Activated B cell treated with CpG ODN at 0.5 μM for 24 hours (primary cell): ENCODE measurements at regions not wholly inside any gene's neighbourhood (a gene's known extent, or its start where the extent isn't known, plus 50 kb on each side); places are given as distances from the start of the nearest gene placed in this dataset.
"Not testable (repeated sequence)": the region's sequence is repeated elsewhere in the genome, so short reads cannot be mapped to it uniquely, and the experiment has no call there.

ENCODE experiments used
- ATAC-seq: fragments of 200-7000 bp; cut with Tn5 transposase; one replicate; pipeline ENCODE4 v1.10.0; 2021; ENCODE audit warnings: low read depth, mild to moderate bottlenecking, moderate library complexity
- CTCF ChIA-PET: fragments of 350-600 bp; sonication (Branson Sonifier 250); formaldehyde crosslinking; loops from one replicate; lab custom pipeline; 2021; ENCODE audit warnings: antibody characterized with exemption; lab: Charles Lee
- POLR2A ChIA-PET: fragments of 350-600 bp; sonication (Branson Sonifier 250); formaldehyde crosslinking; loops from one replicate; lab custom pipeline; 2021; ENCODE audit warnings: antibody characterized with exemption; lab: Charles Lee
- DNase-seq: peaks from one replicate; pipeline ENCODE4 v3.0.0; 2022
- H3K27ac Mint-ChIP-seq: one replicate; pipeline ENCODE4 v1.8.0; 2020; ENCODE audit warnings: mixed read lengths
- H3K27me3 Mint-ChIP-seq: one replicate; pipeline ENCODE4 v1.8.0; 2021; ENCODE audit warnings: mixed read lengths
- H3K36me3 Mint-ChIP-seq: one replicate; pipeline ENCODE4 v1.8.0; 2021; ENCODE audit warnings: low read depth, mixed read lengths
- H3K4me1 Mint-ChIP-seq: one replicate; pipeline ENCODE4 v1.8.0; 2021; ENCODE audit warnings: mixed read lengths
- H3K4me3 Mint-ChIP-seq: one replicate; pipeline ENCODE4 v1.8.0; 2020; ENCODE audit warnings: mild to moderate bottlenecking, mixed read lengths
- H3K9me3 Mint-ChIP-seq: one replicate; pipeline ENCODE4 v1.8.0; 2020; ENCODE audit warnings: mixed read lengths
- CTCF ChIP-seq: fragments of 200-600 bp; IDR thresholded peaks from one replicate; pipeline ENCODE4 v1.8.0; 2022; ENCODE audit warnings: antibody characterized with exemption, mild to moderate bottlenecking
- intact Hi-C: fragments of 100-400 bp; cut with micrococcal nuclease; formaldehyde crosslinking; loops from one replicate; pipeline ENCODE4 v1.15.1; 2024

DNA sequence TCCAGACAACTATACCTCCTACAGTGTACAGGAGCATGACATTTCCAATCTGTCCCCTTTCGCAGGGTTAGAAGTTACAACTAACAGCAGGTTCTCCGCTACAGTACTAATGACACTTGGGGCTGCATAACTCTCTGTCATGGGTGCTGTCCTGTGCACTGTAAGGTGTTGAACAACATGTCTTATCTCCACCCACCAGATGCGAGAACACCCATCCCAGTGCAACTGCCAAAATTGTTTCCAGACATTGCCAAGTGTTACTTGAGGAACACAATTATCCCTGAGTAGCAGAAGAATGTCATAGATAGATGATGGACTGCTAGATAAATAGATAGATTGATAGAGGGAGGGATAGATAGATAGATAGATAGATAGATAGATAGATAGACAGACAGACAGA lies 200.9 kb upstream of the USP9Y start:
- H3K27me3 Mint-ChIP-seq = no peaks in the 10 kb centered on the region
- intact Hi-C loops = no loop called here
- no peak overlapping the region for H3K27ac Mint-ChIP-seq
- POLR2A ChIA-PET = no interaction called here
- H3K36me3 Mint-ChIP-seq = no peaks in the 10 kb centered on the region
- ATAC-seq (no peak), DNase-seq (no peak)
- no peak overlapping the region for H3K4me3 Mint-ChIP-seq
- CTCF ChIA-PET = no interaction called here
- H3K9me3 Mint-ChIP-seq = no peaks in the 10 kb centered on the region
- TF ChIP-seq CTCF = no peak
- H3K4me1 Mint-ChIP-seq = no peaks in the 10 kb centered on the region

DNA sequence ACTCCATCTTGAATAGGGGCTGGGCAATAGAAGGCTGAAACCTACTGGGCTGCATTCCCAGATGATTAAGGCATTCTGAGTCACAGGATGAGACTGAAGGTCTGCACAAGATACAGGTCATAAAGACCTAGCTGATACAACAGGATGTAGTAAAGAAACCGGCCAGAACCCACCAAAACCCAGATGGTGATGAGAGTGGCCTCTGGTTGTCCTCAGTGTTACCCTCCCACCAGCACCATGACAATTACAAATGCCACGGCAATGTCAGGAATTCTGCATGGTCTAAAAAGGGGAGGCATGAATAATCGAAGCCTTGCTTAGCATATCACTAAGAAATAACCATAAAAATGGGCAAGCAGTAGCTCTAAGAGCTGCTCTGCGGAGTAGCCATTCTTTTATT lies 197.0 kb upstream of the USP9Y start:
- CTCF ChIA-PET, H3K9me3 Mint-ChIP-seq, H3K27ac Mint-ChIP-seq, H3K4me1 Mint-ChIP-seq, H3K27me3 Mint-ChIP-seq, ATAC-seq, H3K36me3 Mint-ChIP-seq, H3K4me3 Mint-ChIP-seq, intact Hi-C loops, DNase-seq, POLR2A ChIA-PET: not testable (repeated sequence)

- H3K4me3 Mint-ChIP-seq = no peak overlapping the region
- DNase-seq = no peak
- H3K9me3 Mint-ChIP-seq = no peaks in the 10 kb centered on the region
- CTCF ChIA-PET = no interaction called here
- ATAC-seq = no peak
- no peak for TF ChIP-seq CTCF
- intact Hi-C loops = no loop called here
- H3K4me1 Mint-ChIP-seq = no peaks in the 10 kb centered on the region
- peaks cover 1% of the 10 kb centered on the region for H3K27me3 Mint-ChIP-seq
- no peak overlapping the region for H3K27ac Mint-ChIP-seq
- H3K36me3 Mint-ChIP-seq = no peaks in the 10 kb centered on the region
- POLR2A ChIA-PET = no interaction called here
These were observed 183.7 kb upstream of the USP9Y start for GRCh38 chrY:12517338-12517737.

DNA sequence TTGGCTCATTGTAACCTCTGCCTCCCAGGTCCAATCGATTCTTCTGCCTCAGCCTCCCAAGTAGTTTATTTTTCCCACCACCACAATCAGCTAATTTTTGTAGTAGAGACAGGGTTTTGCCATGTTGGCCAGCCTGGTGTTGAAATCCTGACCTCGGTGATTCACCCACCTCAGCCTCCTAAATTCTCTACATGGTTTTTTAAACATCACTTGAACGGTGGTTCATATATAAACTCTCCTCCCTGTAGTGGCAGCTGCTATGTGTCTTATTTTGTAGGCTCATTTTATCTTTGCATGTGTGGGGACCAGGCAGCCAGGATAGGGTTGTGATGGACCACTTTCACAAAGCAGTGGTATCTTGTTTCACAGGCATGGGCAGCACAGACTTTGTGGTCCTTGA lies 175.8 kb upstream of the USP9Y start:
- DNase-seq = no peak
- Mint-ChIP-seq H3K9me3 (no peaks in the 10 kb centered on the region), H3K27ac (no peak overlapping the region), H3K27me3 (no peaks in the 10 kb centered on the region), H3K36me3 (no peaks in the 10 kb centered on the region), H3K4me3 (no peak overlapping the region), H3K4me1 (peaks cover 6% of the 10 kb centered on the region)
- ChIA-PET CTCF (no interaction called here), POLR2A (no interaction called here)
- intact Hi-C loops = no loop called here
- no peak for ATAC-seq
- no peak for TF ChIP-seq CTCF

GRCh38 chrY:12526362-12527063 lies 174.5 kb upstream of the USP9Y start:
- ATAC-seq (no peak), DNase-seq (no peak)
- intact Hi-C loops = no loop called here
- Mint-ChIP-seq H3K9me3 (no peaks in the 10 kb centered on the region), H3K4me1 (peaks cover 6% of the 10 kb centered on the region), H3K36me3 (no peaks in the 10 kb centered on the region), H3K4me3 (no peak overlapping the region), H3K27ac (no peak overlapping the region), H3K27me3 (no peaks in the 10 kb centered on the region)
- ChIA-PET CTCF (no interaction called here), POLR2A (no interaction called here)
- TF ChIP-seq CTCF = no peak
